Liver (tissue), 3 donors: ENCODE measurements at regions not wholly inside any gene's neighbourhood (a gene's known extent, or its start where the extent isn't known, plus 50 kb on each side); places are given as distances from the start of the nearest gene placed in this dataset.

Experiments
- FOXA1 ChIP-seq: IDR thresholded peaks from 2 replicates; pipeline ENCODE4 v1.6.1; 2016; ENCODE audit warnings: antibody characterized with exemption
- GABPA ChIP-seq, 2 donors: IDR thresholded peaks in 1 of 2; conservative IDR thresholded peaks in 1 of 2; 2 replicates each; pipeline ENCODE4 v1.6.1; 2016; ENCODE audit warnings: antibody characterized with exemption in 2 of 2, mild to moderate bottlenecking in 1 of 2, moderate library complexity in 1 of 2
- JUND ChIP-seq, 2 donors: IDR thresholded peaks; 2 replicates each; pipeline ENCODE4 v1.6.1; 2016; ENCODE audit warnings: antibody characterized with exemption in 2 of 2
- RXRA ChIP-seq, 2 donors: IDR thresholded peaks; 2 replicates each; pipeline ENCODE4 v1.6.1; 2017 to 2018; ENCODE audit warnings: antibody characterized with exemption in 2 of 2, mild to moderate bottlenecking in 1 of 2
- SP1 ChIP-seq: IDR thresholded peaks from 2 replicates; pipeline ENCODE4 v1.6.1; 2018; ENCODE audit warnings: antibody characterized with exemption, mild to moderate bottlenecking
- TAF1 ChIP-seq: conservative IDR thresholded peaks from 2 replicates; pipeline ENCODE4 v1.6.1; 2016; ENCODE audit warnings: antibody characterized with exemption, mild to moderate bottlenecking
- YY1 ChIP-seq: IDR thresholded peaks from 2 replicates; pipeline ENCODE4 v1.6.1; 2016; ENCODE audit warnings: antibody characterized with exemption, mild to moderate bottlenecking
- TF ChIP-seq, protein P1 (sequence below): fragments of 150-350 bp; IDR thresholded peaks from 2 replicates; pipeline ENCODE4 v1.5.1; 2017; ENCODE audit warnings: improper control_type of control experiment, low read depth, low read length; ENCODE audit not compliant: missing input control
- TF ChIP-seq, protein P2 (sequence below): IDR thresholded peaks from 2 replicates; pipeline ENCODE4 v1.6.1; 2016; ENCODE audit warnings: antibody characterized with exemption, mild to moderate bottlenecking
- TF ChIP-seq, protein P3 (sequence below): IDR thresholded peaks from 2 replicates; pipeline ENCODE4 v1.6.1; 2016; ENCODE audit warnings: antibody characterized with exemption
- donor health status: healthy.
- donor health status: healthy.

DNA sequence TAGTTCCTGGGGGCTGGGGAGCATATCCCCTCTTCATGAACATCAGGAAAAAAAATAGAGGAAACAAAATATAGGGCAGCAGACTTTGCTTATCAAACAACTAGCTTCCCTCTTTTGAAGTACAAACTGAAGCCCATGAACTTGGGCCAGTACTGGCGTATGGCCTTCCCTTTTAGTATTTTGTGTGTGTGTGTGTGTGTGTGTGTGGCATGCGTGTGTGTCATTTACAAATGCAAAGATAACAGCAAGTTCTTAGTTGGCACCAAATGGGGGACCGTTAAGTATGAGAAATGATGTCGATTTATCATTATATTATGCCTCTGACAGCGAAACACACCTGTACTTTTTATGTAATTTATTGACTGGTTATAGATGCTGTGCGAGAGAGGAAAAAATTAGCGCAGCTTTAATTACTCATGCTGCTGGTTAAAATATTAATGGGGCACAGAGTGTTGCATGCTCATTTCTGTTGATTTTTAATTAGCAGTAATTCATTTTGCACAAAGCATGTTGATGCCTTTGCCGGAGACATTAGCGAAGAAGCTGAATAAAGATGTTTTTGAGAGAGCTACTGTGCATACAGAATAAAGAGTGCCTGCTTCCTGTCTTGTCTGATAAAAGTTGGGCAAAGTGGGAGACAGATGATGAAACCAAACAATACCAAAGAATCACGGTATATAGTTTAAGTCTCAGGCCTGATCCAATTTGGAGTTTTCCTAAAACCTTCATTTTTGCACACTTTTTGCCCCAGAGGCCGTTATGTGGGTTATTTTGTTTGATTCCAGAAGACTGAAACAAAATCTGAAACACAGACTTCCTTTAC, 297.1 kb downstream of the SATB1 start:
- TF ChIP-seq, protein P1, sequence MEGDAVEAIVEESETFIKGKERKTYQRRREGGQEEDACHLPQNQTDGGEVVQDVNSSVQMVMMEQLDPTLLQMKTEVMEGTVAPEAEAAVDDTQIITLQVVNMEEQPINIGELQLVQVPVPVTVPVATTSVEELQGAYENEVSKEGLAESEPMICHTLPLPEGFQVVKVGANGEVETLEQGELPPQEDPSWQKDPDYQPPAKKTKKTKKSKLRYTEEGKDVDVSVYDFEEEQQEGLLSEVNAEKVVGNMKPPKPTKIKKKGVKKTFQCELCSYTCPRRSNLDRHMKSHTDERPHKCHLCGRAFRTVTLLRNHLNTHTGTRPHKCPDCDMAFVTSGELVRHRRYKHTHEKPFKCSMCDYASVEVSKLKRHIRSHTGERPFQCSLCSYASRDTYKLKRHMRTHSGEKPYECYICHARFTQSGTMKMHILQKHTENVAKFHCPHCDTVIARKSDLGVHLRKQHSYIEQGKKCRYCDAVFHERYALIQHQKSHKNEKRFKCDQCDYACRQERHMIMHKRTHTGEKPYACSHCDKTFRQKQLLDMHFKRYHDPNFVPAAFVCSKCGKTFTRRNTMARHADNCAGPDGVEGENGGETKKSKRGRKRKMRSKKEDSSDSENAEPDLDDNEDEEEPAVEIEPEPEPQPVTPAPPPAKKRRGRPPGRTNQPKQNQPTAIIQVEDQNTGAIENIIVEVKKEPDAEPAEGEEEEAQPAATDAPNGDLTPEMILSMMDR, result no peak
- no peak for TF ChIP-seq TAF1
- no peak for TF ChIP-seq SP1
- TF ChIP-seq GABPA (IDR thresholded peaks at IDR 0.05 in 1 of 2, conservative IDR thresholded peaks at IDR 0.05 in 1 of 2), result no peak
- no peak for TF ChIP-seq YY1
- TF ChIP-seq, protein P2, sequence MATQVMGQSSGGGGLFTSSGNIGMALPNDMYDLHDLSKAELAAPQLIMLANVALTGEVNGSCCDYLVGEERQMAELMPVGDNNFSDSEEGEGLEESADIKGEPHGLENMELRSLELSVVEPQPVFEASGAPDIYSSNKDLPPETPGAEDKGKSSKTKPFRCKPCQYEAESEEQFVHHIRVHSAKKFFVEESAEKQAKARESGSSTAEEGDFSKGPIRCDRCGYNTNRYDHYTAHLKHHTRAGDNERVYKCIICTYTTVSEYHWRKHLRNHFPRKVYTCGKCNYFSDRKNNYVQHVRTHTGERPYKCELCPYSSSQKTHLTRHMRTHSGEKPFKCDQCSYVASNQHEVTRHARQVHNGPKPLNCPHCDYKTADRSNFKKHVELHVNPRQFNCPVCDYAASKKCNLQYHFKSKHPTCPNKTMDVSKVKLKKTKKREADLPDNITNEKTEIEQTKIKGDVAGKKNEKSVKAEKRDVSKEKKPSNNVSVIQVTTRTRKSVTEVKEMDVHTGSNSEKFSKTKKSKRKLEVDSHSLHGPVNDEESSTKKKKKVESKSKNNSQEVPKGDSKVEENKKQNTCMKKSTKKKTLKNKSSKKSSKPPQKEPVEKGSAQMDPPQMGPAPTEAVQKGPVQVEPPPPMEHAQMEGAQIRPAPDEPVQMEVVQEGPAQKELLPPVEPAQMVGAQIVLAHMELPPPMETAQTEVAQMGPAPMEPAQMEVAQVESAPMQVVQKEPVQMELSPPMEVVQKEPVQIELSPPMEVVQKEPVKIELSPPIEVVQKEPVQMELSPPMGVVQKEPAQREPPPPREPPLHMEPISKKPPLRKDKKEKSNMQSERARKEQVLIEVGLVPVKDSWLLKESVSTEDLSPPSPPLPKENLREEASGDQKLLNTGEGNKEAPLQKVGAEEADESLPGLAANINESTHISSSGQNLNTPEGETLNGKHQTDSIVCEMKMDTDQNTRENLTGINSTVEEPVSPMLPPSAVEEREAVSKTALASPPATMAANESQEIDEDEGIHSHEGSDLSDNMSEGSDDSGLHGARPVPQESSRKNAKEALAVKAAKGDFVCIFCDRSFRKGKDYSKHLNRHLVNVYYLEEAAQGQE, result no peak
- no peak for TF ChIP-seq RXRA (IDR thresholded peaks at IDR 0.05)
- no peak for TF ChIP-seq JUND (IDR thresholded peaks at IDR 0.05)
- TF ChIP-seq FOXA1, result no peak
- TF ChIP-seq, protein P3, sequence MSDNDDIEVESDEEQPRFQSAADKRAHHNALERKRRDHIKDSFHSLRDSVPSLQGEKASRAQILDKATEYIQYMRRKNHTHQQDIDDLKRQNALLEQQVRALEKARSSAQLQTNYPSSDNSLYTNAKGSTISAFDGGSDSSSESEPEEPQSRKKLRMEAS, result no peak
